Colonic mucosa (tissue), 4 donors: ENCODE measurements at regions not wholly inside any gene's neighbourhood (a gene's known extent, or its start where the extent isn't known, plus 50 kb on each side); places are given as distances from the start of the nearest gene placed in this dataset.

Experiments used
- DNase-seq: peaks from one replicate; pipeline ENCODE4 v3.0.0-alpha.2; 2020
- H3K27ac ChIP-seq: fragments of 200-600 bp; one replicate; pipeline ENCODE4 v1.8.0; 2021
- H3K27me3 ChIP-seq: fragments of 200-600 bp; one replicate; pipeline ENCODE4 v1.8.0; 2021
- H3K36me3 ChIP-seq: fragments of 200-600 bp; one replicate; pipeline ENCODE4 v1.8.0; 2021
- H3K4me1 ChIP-seq: fragments of 200-600 bp; one replicate; pipeline ENCODE4 v1.8.0; 2021; ENCODE audit warnings: mild to moderate bottlenecking
- H3K4me3 ChIP-seq: fragments of 200-600 bp; one replicate; pipeline ENCODE4 v1.8.0; 2021
- H3K9ac ChIP-seq, 2 donors: one replicate each; pipeline ENCODE4 v1.7.0; 2013; ENCODE audit warnings: control low read depth in 2 of 2, low read depth in 2 of 2, low read length in 2 of 2
- H3K9me3 ChIP-seq: fragments of 200-600 bp; one replicate; pipeline ENCODE4 v1.8.0; 2021
- CTCF ChIP-seq: fragments of 200-600 bp; IDR thresholded peaks from one replicate; pipeline ENCODE4 v1.8.0; 2022; ENCODE audit warnings: antibody characterized with exemption, mild to moderate bottlenecking
- intact Hi-C: fragments of 100-400 bp; cut with DNase I; formaldehyde crosslinking; loops from one replicate; pipeline ENCODE4 v1.14.1; 2022
- donor health status: healthy.
- donor health status: DM: no; HTN: no; CAD: no.
- donor health status: DM: no; HTN: no; CAD: no.

- peaks cover 26% of the 10 kb centered on the region for H3K27me3 ChIP-seq
- H3K9me3 ChIP-seq = no peaks in the 10 kb centered on the region
- TF ChIP-seq CTCF = no peak
- no peak for DNase-seq
- no peaks in the 10 kb centered on the region for H3K36me3 ChIP-seq
- no peak overlapping the region for H3K4me3 ChIP-seq
- no peak overlapping the region for H3K9ac ChIP-seq
- H3K4me1 ChIP-seq = no peaks in the 10 kb centered on the region
- H3K27ac ChIP-seq = no peak overlapping the region
- intact Hi-C loops = no loop called here
These were observed 251.0 kb upstream of the CWC22 start for GRCh38 chr2:180258041-180258537.

- H3K9me3 ChIP-seq = no peaks in the 10 kb centered on the region
- H3K36me3 ChIP-seq = no peaks in the 10 kb centered on the region
- no peak for DNase-seq
- intact Hi-C loops = no loop called here
- no peak overlapping the region for H3K27ac ChIP-seq
- H3K27me3 ChIP-seq = peaks cover 26% of the 10 kb centered on the region
- no peak overlapping the region for H3K4me3 ChIP-seq
- H3K4me1 ChIP-seq = no peaks in the 10 kb centered on the region
- no peak for TF ChIP-seq CTCF
- no peak overlapping the region for H3K9ac ChIP-seq
These were observed 250.2 kb upstream of the CWC22 start for GRCh38 chr2:180257247-180257646.

- Histone ChIP-seq H3K36me3 (no peaks in the 10 kb centered on the region), H3K9ac (no peak overlapping the region), H3K4me3 (no peak overlapping the region), H3K4me1 (no peaks in the 10 kb centered on the region), H3K9me3 (no peaks in the 10 kb centered on the region), H3K27ac (no peak overlapping the region), H3K27me3 (peaks cover 26% of the 10 kb centered on the region)
- no peak for DNase-seq
- TF ChIP-seq CTCF = no peak
- intact Hi-C loops = no loop called here
These were observed 248.9 kb upstream of the CWC22 start for GRCh38 chr2:180255981-180256380.

- H3K27ac ChIP-seq = no peak overlapping the region
- no peak for DNase-seq
- TF ChIP-seq CTCF = no peak
- H3K9me3 ChIP-seq = no peaks in the 10 kb centered on the region
- peaks cover 26% of the 10 kb centered on the region for H3K27me3 ChIP-seq
- no peak overlapping the region for H3K4me3 ChIP-seq
- H3K9ac ChIP-seq = no peak overlapping the region
- no peaks in the 10 kb centered on the region for H3K36me3 ChIP-seq
- no peaks in the 10 kb centered on the region for H3K4me1 ChIP-seq
- intact Hi-C loops = no loop called here
These were observed 247.8 kb upstream of the CWC22 start for GRCh38 chr2:180254872-180255271.

- Histone ChIP-seq H3K36me3 (no peaks in the 10 kb centered on the region), H3K4me1 (no peaks in the 10 kb centered on the region), H3K27ac (no peak overlapping the region), H3K9me3 (no peaks in the 10 kb centered on the region), H3K27me3 (peaks cover 3% of the 10 kb centered on the region), H3K4me3 (no peak overlapping the region), H3K9ac (no peak overlapping the region)
- intact Hi-C loops = loop anchor here (10.0 kb wide), 1 partner anchor 807 kb away; no protein-coding TSS in a partner anchor
- no peak for DNase-seq
- no peak for TF ChIP-seq CTCF
These were observed 240.6 kb upstream of the CWC22 start for GRCh38 chr2:180247658-180248057.

- Histone ChIP-seq H3K27me3 (peaks cover 3% of the 10 kb centered on the region), H3K27ac (no peak overlapping the region), H3K4me1 (no peaks in the 10 kb centered on the region), H3K4me3 (no peak overlapping the region), H3K36me3 (no peaks in the 10 kb centered on the region), H3K9ac (no peak overlapping the region), H3K9me3 (no peaks in the 10 kb centered on the region)
- DNase-seq = no peak
- intact Hi-C loops = loop anchor here (10.0 kb wide), 1 partner anchor 809 kb away; no protein-coding TSS in a partner anchor
- TF ChIP-seq CTCF = no peak
These were observed 239.2 kb upstream of the CWC22 start for GRCh38 chr2:180246268-180246667.
